Right cardiac atrium (tissue), 5 donors: ENCODE measurements at regions not wholly inside any gene's neighbourhood (a gene's known extent, or its start where the extent isn't known, plus 50 kb on each side); places are given as distances from the start of the nearest gene placed in this dataset.

ENCODE experiments used
- ATAC-seq, 2 donors: fragments of 200-7000 bp; cut with Tn5 transposase; one replicate each; pipeline versions ENCODE4 v1.8.0 to v1.9.1; 2020; ENCODE audit warnings: moderate library complexity in 2 of 2, mild to moderate bottlenecking in 1 of 2
- DNase-seq, 3 donors: peaks; one replicate each; pipeline ENCODE4 v3.0.0-alpha.2; 2020
- H3K27ac ChIP-seq: one replicate; pipeline ENCODE4 v1.5.1; 2013; ENCODE audit warnings: mild to moderate bottlenecking, low read length, control low read depth, moderate library complexity
- H3K27me3 ChIP-seq: one replicate; pipeline ENCODE4 v1.6.1; 2013; ENCODE audit not compliant: control insufficient read depth, insufficient read depth
- H3K4me1 ChIP-seq: one replicate; pipeline ENCODE4 v1.6.1; 2013; ENCODE audit warnings: low read length; ENCODE audit not compliant: control insufficient read depth, insufficient read depth
- H3K4me3 ChIP-seq: one replicate; pipeline ENCODE4 v1.5.1; 2013; ENCODE audit warnings: low read length, control low read depth
- H3K9me3 ChIP-seq: one replicate; pipeline ENCODE4 v1.6.1; 2013; ENCODE audit warnings: low read length; ENCODE audit not compliant: control insufficient read depth
- WGBS: extraction: QIAGEN DNeasy Blood & Tissue Kit; methylation state at CpG from one replicate; pipeline ENCODE4 v1.1.7; 2013; 5-methylcytosine and 5-hydroxymethylcytosine counted together
- intact Hi-C, 4 donors: fragments of 100-400 bp; cut with DNase I; formaldehyde crosslinking; loops; one replicate each; pipeline versions ENCODE4 v1.11.0 to v1.14.0; 2022 to 2023
- donor health status: healthy with polysubstance abuse.
- donor health status: DM: no; HTN: yes; CAD: no.
- donor health status: DM: no; HTN: no; CAD: no.
- donor health status: DM: no; HTN: yes; CAD: no; lungs with severe emphysema.
- donor health status: DM: yes; HTN: yes; CAD: no.

DNA sequence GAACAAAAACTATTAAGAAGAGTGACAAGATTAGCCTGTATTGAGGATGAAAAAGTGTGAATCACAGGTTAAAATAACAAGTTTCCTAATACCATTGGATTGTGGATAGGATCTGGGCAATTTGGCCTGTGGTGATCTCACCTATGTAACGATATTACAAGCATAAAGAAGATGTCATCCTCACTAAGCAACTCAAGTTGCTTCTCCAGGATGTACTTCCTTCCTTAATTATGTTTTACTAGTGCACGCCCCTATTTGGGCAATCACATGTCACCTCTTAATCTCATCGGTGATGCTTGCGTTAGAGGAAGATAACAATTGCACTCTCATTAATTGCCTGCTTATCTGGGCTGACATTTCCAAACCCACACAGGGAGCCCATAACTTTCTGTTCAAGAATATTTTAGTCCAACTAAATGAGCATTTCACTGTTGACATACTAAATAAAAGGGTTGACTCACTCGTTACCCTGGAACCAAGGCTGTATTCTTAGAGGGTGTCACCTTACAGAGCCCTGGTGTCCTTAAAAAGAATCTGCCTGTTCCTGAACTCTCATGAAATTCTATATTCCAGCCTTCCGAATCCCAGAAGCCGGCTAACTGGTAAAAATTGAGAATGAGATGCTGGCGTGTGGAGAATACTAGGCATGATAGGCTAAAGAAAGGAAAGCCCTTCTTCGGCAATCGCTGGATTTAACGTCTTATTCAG is 88.2 kb upstream of the ATXN1 start:
- Histone ChIP-seq H3K27ac (no peak overlapping the region), H3K9me3 (no peaks in the 10 kb centered on the region), H3K27me3 (no peaks in the 10 kb centered on the region), H3K4me3 (no peak overlapping the region), H3K4me1 (no peaks in the 10 kb centered on the region)
- intact Hi-C loops, result no loop called here
- ATAC-seq (peak; percentile 60 to 85), DNase-seq (no peak)
- 57% methylated on average over 11 of the region's 11 CpGs for WGBS

DNA sequence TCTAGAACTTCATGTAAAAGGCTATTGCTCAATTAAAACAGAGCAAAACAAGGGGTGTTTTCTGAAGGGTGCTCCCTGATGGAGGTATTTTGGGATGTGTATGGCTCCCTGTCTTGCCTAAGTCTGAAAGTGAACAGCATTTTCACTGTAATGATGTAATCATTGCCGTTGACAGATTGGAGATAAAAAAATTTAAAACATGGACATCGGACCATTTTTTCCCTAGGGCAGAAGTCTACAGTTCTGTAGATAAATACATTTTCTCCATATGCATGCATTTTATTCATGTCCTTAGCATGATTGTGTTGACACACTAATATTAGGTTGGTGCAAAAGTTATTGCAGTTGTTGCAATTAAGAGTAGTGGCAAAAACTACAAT is 85.1 kb upstream of the ATXN1 start:
- intact Hi-C loops, result no loop called here
- 66% methylated on average over 2 of the region's 2 CpGs for WGBS
- Histone ChIP-seq H3K27me3 (no peaks in the 10 kb centered on the region), H3K4me1 (no peaks in the 10 kb centered on the region), H3K4me3 (no peak overlapping the region), H3K27ac (no peak overlapping the region), H3K9me3 (no peaks in the 10 kb centered on the region)
- ATAC-seq (no peak), DNase-seq (no peak)

DNA sequence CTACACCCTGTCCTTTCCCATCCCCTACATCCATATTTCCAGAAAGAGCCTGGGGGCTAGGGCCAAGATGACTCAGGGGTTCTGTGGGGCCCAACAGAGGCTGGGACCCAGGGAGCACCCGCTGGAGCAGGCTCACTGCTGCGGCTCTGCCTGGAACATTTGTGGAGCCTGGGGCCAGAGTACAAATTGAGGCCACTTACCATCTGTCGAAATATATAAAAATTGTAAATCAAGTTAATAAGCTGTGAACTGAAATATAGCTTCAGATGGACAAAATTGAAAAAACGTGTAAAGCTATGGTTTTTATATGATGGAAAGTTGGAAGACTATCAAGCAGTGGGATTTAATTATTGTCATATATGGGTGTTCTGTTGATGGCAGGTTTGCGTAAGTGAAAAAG is 82.9 kb upstream of the ATXN1 start:
- H3K4me3 ChIP-seq, result no peak overlapping the region
- no peak overlapping the region for H3K27ac ChIP-seq
- no peaks in the 10 kb centered on the region for H3K27me3 ChIP-seq
- WGBS, result 90% methylated on average over 5 of the region's 5 CpGs
- no peaks in the 10 kb centered on the region for H3K9me3 ChIP-seq
- ATAC-seq (no peak), DNase-seq (no peak)
- no peaks in the 10 kb centered on the region for H3K4me1 ChIP-seq
- intact Hi-C loops, result no loop called here

DNA sequence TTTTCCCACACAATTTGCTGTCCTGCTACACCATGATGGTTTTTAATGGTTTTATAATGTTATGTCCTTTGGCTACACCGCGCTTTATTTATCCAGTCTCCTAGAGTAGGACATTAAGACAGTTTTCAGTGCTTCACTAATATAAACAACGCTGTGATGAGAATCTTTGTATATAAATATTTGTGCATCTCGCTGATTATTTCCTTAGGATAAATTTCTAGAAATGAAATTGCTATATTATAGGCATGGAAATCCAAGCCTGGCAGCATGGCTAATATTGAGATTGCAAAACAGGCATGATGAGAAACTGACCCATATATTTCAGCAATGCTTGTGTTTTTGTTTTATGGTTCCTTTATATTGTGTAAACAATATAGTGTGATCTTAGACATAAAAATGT is 81.4 kb upstream of the ATXN1 start:
- peaks cover 5% of the 10 kb centered on the region for H3K4me1 ChIP-seq
- H3K4me3 ChIP-seq, result no peak overlapping the region
- intact Hi-C loops, result no loop called here
- no peaks in the 10 kb centered on the region for H3K27me3 ChIP-seq
- 95% methylated on average over 4 of the region's 4 CpGs for WGBS
- H3K27ac ChIP-seq, result no peak overlapping the region
- ATAC-seq (no peak), DNase-seq (no peak)
- no peaks in the 10 kb centered on the region for H3K9me3 ChIP-seq

DNA sequence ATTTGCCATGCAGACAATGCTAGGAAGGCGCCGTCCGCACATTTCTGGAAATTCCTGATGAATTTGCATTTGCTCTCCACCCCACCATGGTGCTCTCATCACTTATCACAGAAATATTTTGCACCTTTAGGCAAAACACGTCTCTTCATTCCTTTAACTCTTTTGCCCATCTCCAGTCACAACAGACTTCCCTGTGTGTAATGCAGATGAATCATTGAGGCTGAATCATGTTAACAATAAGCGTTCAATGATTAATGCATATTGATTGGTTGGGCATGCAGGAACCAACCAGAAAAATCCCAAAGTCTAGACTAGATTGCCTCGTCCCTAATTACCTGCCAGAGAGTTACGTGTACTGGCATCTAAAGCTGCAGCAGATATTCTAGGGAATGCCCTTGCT is 80.0 kb upstream of the ATXN1 start:
- no peak overlapping the region for H3K27ac ChIP-seq
- intact Hi-C loops, result no loop called here
- peaks cover 5% of the 10 kb centered on the region for H3K4me1 ChIP-seq

DNA sequence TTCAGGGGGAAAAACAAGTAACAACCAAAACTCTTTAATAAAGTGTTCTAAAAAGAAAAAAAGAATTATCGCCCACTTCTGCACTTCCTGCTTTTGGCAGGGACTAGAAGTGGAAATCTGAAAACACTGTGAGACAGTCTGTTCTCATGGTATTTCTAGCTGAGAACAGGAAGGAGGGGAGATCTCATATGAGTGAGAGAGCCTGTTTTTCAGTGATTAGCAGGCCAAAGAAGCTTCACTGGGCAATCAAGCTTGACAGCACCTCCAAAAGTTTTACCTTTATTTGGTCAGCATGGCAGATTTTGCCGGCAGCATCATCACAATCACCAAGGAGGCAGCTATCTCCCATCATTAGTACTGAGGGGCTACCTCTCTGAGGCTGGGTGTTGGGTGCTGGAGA is 79.5 kb upstream of the ATXN1 start:
- 42% methylated on average over 2 of the region's 2 CpGs for WGBS
- no peak for ATAC-seq
- H3K27ac ChIP-seq, result no peak overlapping the region

More for the DNA sequence above, 80.0 kb upstream of the ATXN1 start:
- no peaks in the 10 kb centered on the region for H3K9me3 ChIP-seq
- H3K27me3 ChIP-seq, result no peaks in the 10 kb centered on the region
- DNase-seq, result no peak
- WGBS, result 91% methylated on average over 7 of the region's 7 CpGs
- no peak for ATAC-seq
- H3K4me3 ChIP-seq, result no peak overlapping the region

DNA sequence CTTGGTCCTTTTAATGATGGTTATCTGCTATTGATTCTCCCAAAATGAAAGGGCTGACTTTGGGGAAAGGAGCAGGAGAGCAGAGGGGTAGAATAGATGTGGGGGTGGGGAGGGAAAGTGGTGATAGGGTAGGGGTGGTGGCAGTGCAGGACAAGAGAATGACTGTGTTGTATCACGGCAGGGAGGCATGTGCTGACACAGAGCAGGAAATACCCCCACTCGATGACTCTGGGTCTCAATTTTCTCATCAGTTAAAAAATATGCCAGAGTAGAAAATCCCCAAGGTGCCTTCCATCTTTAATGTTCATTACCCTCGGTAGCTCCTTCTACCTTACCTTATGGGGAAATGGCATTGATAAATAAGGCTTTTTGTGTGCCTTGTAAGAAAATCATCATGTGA is 79.0 kb upstream of the ATXN1 start:
- no peak for DNase-seq
- H3K27ac ChIP-seq, result no peak overlapping the region
- H3K27me3 ChIP-seq, result no peaks in the 10 kb centered on the region
- H3K4me1 ChIP-seq, result peaks cover 5% of the 10 kb centered on the region
- no peak for ATAC-seq
- no peak overlapping the region for H3K4me3 ChIP-seq
- H3K9me3 ChIP-seq, result no peaks in the 10 kb centered on the region
- intact Hi-C loops, result no loop called here
- WGBS, result 25% methylated on average over 3 of the region's 3 CpGs

More for the DNA sequence above, 79.5 kb upstream of the ATXN1 start:
- H3K9me3 ChIP-seq, result no peaks in the 10 kb centered on the region
- no peaks in the 10 kb centered on the region for H3K27me3 ChIP-seq
- no peak for DNase-seq
- H3K4me3 ChIP-seq, result no peak overlapping the region
- intact Hi-C loops, result no loop called here
- H3K4me1 ChIP-seq, result peaks cover 5% of the 10 kb centered on the region

DNA sequence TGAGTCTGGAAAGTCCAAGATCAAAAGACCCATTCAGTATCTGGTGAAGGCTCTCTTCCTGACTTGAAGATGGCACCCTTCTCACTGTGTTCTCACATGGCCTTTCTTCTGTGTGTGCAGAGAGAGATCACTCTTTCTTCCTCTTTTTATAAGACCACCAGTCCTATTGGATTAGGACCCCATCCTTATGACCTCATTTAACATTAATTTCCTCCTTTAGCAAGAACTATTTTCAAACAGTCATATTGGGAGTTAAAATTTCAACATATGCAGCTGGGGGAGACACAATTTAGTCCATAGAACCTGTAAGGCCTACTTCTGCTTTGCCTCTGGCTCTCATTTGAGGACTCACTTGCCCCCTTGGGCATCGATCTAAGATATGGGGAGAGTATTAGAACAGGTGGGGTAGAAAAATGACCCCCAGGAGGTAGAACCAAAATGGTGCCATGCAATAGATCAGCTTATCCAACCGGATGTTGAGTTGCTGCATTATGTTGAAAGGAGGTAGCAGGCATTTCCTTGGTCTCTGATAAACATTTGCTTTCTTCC is 78.4 kb upstream of the ATXN1 start:
- no peak overlapping the region for H3K27ac ChIP-seq
- ATAC-seq (no peak), DNase-seq (no peak)
- intact Hi-C loops, result no loop called here
- 89% methylated on average over 2 of the region's 2 CpGs for WGBS
- peaks cover 5% of the 10 kb centered on the region for H3K4me1 ChIP-seq
- no peaks in the 10 kb centered on the region for H3K9me3 ChIP-seq
- no peaks in the 10 kb centered on the region for H3K27me3 ChIP-seq
- no peak overlapping the region for H3K4me3 ChIP-seq

DNA sequence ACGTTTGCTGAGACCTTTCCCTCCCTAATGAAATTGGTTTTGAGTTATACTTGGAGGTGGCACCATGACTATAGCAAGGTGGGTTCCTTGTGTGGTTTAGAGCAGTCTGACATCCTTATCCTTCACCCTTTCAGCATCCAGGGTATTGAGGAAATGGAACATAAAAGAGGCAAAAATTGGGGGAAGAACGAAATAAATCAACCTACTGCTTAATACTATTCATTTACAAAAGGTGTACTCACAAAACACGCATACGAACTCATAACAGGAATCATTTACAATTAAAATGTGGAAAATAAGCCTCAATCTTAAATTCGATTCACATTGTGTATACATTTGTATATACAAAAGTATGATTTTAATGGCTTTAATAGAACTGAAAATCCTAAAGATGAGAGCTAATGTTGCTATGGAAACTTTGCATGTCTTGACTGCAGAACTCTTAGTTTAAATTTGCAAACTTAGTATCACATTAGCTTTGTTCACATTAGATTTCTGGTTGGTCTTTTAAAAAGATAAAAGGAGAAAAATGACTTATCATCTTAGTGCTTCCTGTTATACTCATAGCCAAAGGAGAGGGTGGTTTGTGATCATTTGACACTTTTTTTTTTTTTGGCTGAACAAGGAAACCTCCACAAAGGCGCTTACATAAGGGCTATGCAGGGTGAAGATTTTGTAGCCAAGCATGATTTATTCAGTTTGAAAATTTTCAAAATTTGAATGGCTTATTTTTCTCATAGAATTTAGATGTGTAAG is 76.1 kb upstream of the ATXN1 start:
- DNase-seq (no peak), ATAC-seq (no peak)
- intact Hi-C loops, result no loop called here
- Histone ChIP-seq H3K9me3 (no peaks in the 10 kb centered on the region), H3K4me1 (peaks cover 5% of the 10 kb centered on the region), H3K27me3 (no peaks in the 10 kb centered on the region), H3K27ac (no peak overlapping the region), H3K4me3 (no peak overlapping the region)
- 79% methylated on average over 6 of the region's 6 CpGs for WGBS

DNA sequence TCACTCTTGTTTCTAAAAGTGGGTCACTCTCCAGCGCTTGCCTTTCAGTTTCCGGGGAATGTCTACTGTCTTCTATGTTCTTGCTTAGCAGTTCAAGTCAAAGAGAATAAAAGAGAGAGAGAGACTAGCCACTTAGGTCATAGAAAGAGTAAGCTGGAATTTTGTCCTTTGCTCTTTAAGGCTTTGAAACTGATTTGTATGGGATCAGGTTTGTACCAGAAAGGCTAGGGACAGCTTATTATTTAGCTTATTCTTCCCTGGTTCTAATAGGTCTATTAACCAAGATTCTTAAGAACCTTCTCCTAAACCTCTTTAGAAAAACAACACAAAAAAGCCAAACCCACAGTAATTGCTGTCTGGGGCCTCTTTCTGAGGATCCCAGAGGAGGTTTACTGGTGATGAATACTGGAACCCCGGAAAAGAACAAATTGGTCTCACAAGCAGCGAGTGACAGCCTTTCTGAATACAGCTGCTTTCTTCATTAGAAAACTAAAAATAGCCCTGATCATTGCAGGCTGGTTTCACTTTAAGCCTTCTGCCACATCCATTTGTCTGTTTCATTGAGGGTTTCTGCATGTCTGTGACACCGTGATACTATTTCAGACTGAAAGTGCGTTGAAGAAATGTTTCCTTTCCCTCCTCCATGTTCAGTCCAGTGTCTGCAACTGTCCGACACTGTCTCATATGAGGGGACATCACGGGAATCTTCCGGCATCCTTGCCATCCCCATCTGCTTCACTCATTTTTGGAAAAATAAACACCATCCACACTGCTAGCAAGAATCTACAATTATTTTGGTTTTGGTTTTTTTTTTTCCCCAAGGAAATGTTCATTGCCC is 75.1 kb upstream of the ATXN1 start:
- Histone ChIP-seq H3K27ac (peak overlapping the region; percentile 14), H3K27me3 (no peaks in the 10 kb centered on the region), H3K4me1 (peaks cover 5% of the 10 kb centered on the region), H3K4me3 (peak overlapping the region; percentile 40), H3K9me3 (no peaks in the 10 kb centered on the region)
- intact Hi-C loops, result no loop called here
- 23% methylated on average over 9 of the region's 9 CpGs for whole genome bisulfite sequencing
- DNase-seq, result no peak
- peak in 1 of 2 donors; percentile 29 for ATAC-seq

DNA sequence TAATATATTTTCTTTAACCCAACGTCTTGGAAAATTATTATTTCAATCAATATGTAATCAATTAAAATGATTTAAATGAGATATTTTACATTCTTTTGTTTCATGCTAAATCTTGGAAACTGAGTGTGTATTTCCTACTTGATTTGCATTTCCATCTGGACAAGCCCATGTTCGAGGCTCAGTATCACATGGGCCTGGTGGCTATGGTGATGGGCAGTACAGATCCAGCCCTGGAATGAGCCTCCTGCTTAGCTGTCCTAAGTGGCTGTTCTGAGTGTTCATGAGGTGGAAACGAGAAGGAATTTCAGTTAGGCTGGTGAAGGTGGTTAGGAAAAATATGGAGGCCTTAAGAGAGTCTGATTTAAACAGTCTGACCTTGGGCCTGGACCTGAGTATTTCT is 73.0 kb upstream of the ATXN1 start:
- intact Hi-C loops, result no loop called here
- Histone ChIP-seq H3K27me3 (no peaks in the 10 kb centered on the region), H3K9me3 (no peaks in the 10 kb centered on the region), H3K27ac (no peak overlapping the region), H3K4me1 (peaks cover 5% of the 10 kb centered on the region), H3K4me3 (no peak overlapping the region)
- DNase-seq (no peak), ATAC-seq (no peak)
- 81% methylated on average over 3 of the region's 3 CpGs for WGBS
